Activated CD4-positive, alpha-beta T cell treated with anti-CD3 and anti-CD28 coated beads, Interleukin-2, amount 10 ng/mL, durations not matched to agents 7 days and 5 days (primary cell): ENCODE measurements at regions not wholly inside any gene's neighbourhood (a gene's known extent, or its start where the extent isn't known, plus 50 kb on each side); places are given as distances from the start of the nearest gene placed in this dataset.
"Not testable (repeated sequence)": the region's sequence is repeated elsewhere in the genome, so short reads cannot be mapped to it uniquely, and the experiment has no call there.

Source experiments
- CTCF ChIA-PET: fragments of 350-600 bp; sonication (Branson Sonifier 250); formaldehyde crosslinking; loops from one replicate; lab custom pipeline; 2021; ENCODE audit warnings: antibody characterized with exemption; lab: Charles Lee
- POLR2A ChIA-PET: fragments of 350-600 bp; sonication (Branson Sonifier 250); formaldehyde crosslinking; loops from one replicate; lab custom pipeline; 2021; ENCODE audit warnings: antibody characterized with exemption; lab: Charles Lee
- DNase-seq: peaks from one replicate; pipeline ENCODE4 v3.0.0-alpha.2; 2020
- H3K27ac Mint-ChIP-seq: one replicate; pipeline ENCODE4 v1.8.0; 2021; ENCODE audit warnings: mild to moderate bottlenecking, moderate library complexity, mixed read lengths
- H3K27me3 Mint-ChIP-seq: one replicate; pipeline ENCODE4 v1.8.0; 2021; ENCODE audit warnings: mixed read lengths
- H3K36me3 Mint-ChIP-seq: one replicate; pipeline ENCODE4 v1.8.0; 2021; ENCODE audit warnings: low read depth, mixed read lengths
- H3K4me1 Mint-ChIP-seq: one replicate; pipeline ENCODE4 v1.8.0; 2021; ENCODE audit warnings: mixed read lengths
- H3K4me3 Mint-ChIP-seq: one replicate; pipeline ENCODE4 v1.8.0; 2021; ENCODE audit warnings: mild to moderate bottlenecking, moderate library complexity, mixed read lengths
- H3K9me3 Mint-ChIP-seq: one replicate; pipeline ENCODE4 v1.8.0; 2021; ENCODE audit warnings: mixed read lengths

GRCh38 chrX:132302687-132303086 is 83.4 kb upstream of the RAP2C start:
- POLR2A ChIA-PET, H3K9me3 Mint-ChIP-seq, H3K36me3 Mint-ChIP-seq, CTCF ChIA-PET, H3K4me1 Mint-ChIP-seq, H3K4me3 Mint-ChIP-seq, DNase-seq, H3K27me3 Mint-ChIP-seq, H3K27ac Mint-ChIP-seq: not testable (repeated sequence)

- no peak for DNase-seq
- Mint-ChIP-seq H3K27me3 (no peaks in the 10 kb centered on the region), H3K9me3 (no peaks in the 10 kb centered on the region), H3K4me3 (no peak overlapping the region), H3K27ac (no peak overlapping the region), H3K4me1 (no peaks in the 10 kb centered on the region), H3K36me3 (no peaks in the 10 kb centered on the region)
- ChIA-PET CTCF (no interaction called here), POLR2A (no interaction called here)
These were observed 75.7 kb upstream of the RAP2C start for GRCh38 chrX:132294776-132295495.

GRCh38 chrX:132294192-132294591 is 74.9 kb upstream of the RAP2C start:
- Mint-ChIP-seq H3K36me3 (no peaks in the 10 kb centered on the region), H3K4me1 (no peaks in the 10 kb centered on the region), H3K4me3 (no peak overlapping the region), H3K27ac (no peak overlapping the region), H3K9me3 (no peaks in the 10 kb centered on the region), H3K27me3 (no peaks in the 10 kb centered on the region)
- DNase-seq, result no peak
- CTCF ChIA-PET, result interaction anchor here (1.4 kb wide), 1 partner anchor 11 kb away, joined by 4 read pairs; no protein-coding TSS in a partner anchor
- POLR2A ChIA-PET, result no interaction called here

- H3K36me3 Mint-ChIP-seq, result no peaks in the 10 kb centered on the region
- ChIA-PET POLR2A (no interaction called here), CTCF (interaction anchor here (0.7 to 1.6 kb wide), 3 partner anchors 11 to 99 kb away, joined by 3 to 8 read pairs (median 5); no protein-coding TSS in a partner anchor)
- H3K27ac Mint-ChIP-seq, result no peak overlapping the region
- no peaks in the 10 kb centered on the region for H3K27me3 Mint-ChIP-seq
- no peak overlapping the region for H3K4me3 Mint-ChIP-seq
- H3K9me3 Mint-ChIP-seq, result no peaks in the 10 kb centered on the region
- H3K4me1 Mint-ChIP-seq, result no peaks in the 10 kb centered on the region
- DNase-seq, result peak; percentile 30
These were observed 73.5 kb upstream of the RAP2C start for GRCh38 chrX:132292793-132293192.

- Mint-ChIP-seq H3K4me1 (no peaks in the 10 kb centered on the region), H3K27ac (no peak overlapping the region), H3K27me3 (no peaks in the 10 kb centered on the region), H3K9me3 (no peaks in the 10 kb centered on the region), H3K4me3 (no peak overlapping the region), H3K36me3 (no peaks in the 10 kb centered on the region)
- no peak for DNase-seq
- ChIA-PET CTCF (no interaction called here), POLR2A (no interaction called here)
These were observed 58.8 kb upstream of the RAP2C start for GRCh38 chrX:132277953-132278614.

- ChIA-PET POLR2A (no interaction called here), CTCF (no interaction called here)
- DNase-seq, result no peak
- Mint-ChIP-seq H3K9me3 (no peaks in the 10 kb centered on the region), H3K4me1 (peaks cover 3% of the 10 kb centered on the region), H3K27me3 (no peaks in the 10 kb centered on the region), H3K36me3 (no peaks in the 10 kb centered on the region), H3K27ac (no peak overlapping the region), H3K4me3 (no peak overlapping the region)
These were observed 53.6 kb upstream of the RAP2C start for GRCh38 chrX:132272826-132273225.

GRCh38 chrX:132271311-132271778 is 52.1 kb upstream of the RAP2C start:
- no peak for DNase-seq
- Mint-ChIP-seq H3K27me3 (no peaks in the 10 kb centered on the region), H3K9me3 (no peaks in the 10 kb centered on the region), H3K4me1 (peaks cover 3% of the 10 kb centered on the region), H3K36me3 (no peaks in the 10 kb centered on the region), H3K4me3 (no peak overlapping the region), H3K27ac (no peak overlapping the region)
- ChIA-PET POLR2A (no interaction called here), CTCF (interaction anchor here (1.1 to 1.9 kb wide), 3 partner anchors 12 to 220 kb away, joined by 3 to 8 read pairs (median 3); no protein-coding TSS in a partner anchor)

GRCh38 chrX:132270699-132271098 is 51.5 kb upstream of the RAP2C start:
- H3K27me3 Mint-ChIP-seq, result no peaks in the 10 kb centered on the region
- DNase-seq, result no peak
- no peak overlapping the region for H3K4me3 Mint-ChIP-seq
- POLR2A ChIA-PET, result no interaction called here
- H3K36me3 Mint-ChIP-seq, result no peaks in the 10 kb centered on the region
- H3K27ac Mint-ChIP-seq, result no peak overlapping the region
- CTCF ChIA-PET, result interaction anchor here (1.1 to 1.9 kb wide), 3 partner anchors 13 to 221 kb away, joined by 3 to 8 read pairs (median 3); no protein-coding TSS in a partner anchor
- H3K4me1 Mint-ChIP-seq, result peaks cover 3% of the 10 kb centered on the region
- H3K9me3 Mint-ChIP-seq, result no peaks in the 10 kb centered on the region

- DNase-seq, result no peak
- H3K4me3 Mint-ChIP-seq, result no peak overlapping the region
- no peak overlapping the region for H3K27ac Mint-ChIP-seq
- H3K9me3 Mint-ChIP-seq, result no peaks in the 10 kb centered on the region
- CTCF ChIA-PET, result no interaction called here
- POLR2A ChIA-PET, result no interaction called here
- no peaks in the 10 kb centered on the region for H3K27me3 Mint-ChIP-seq
- H3K36me3 Mint-ChIP-seq, result no peaks in the 10 kb centered on the region
- H3K4me1 Mint-ChIP-seq, result peaks cover 3% of the 10 kb centered on the region
These were observed 50.8 kb upstream of the RAP2C start for GRCh38 chrX:132270021-132270420.
